ENCODE measurements at regions not wholly inside any gene's neighbourhood (a gene's known extent, or its start where the extent isn't known, plus 50 kb on each side); places are given as distances from the start of the nearest gene placed in this dataset.
A peak's percentile ranks its signal among the peaks of the same experiment; 100 is the strongest.

DNA sequence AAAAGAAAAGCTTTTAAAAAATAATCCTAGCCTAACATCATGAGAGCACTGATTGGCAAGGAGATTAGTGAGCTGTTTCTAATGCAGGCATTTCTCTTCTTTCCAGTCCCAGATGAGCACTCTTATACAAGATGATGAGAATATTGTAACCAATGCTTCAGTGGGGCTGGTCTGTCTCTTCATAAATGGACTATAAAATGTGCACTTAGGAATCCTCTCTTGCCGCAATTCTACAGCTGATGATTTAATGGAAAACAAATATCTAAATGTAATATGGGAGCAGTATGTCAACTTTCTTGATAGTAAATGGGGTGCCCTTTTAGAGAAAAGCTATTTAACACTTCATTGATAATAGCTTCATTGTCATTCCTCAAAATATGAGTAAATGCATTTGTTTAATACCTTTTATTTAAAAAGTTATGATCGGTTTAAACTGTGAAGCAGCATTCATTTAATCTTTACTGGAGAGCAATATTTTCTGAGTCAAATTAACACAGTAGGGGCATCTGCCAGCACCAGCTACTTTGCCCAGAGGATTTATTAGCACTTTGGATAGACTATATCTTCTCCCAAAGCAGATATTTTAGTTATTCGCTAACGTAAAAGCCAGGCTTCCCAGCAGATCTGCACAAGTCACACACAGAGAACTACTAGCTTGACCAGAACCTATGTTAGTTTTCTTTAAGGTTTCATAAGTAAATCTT lies 985.9 kb downstream of the DIPK2A start:
- no peak for TF ChIP-seq MXI1 (conservative IDR thresholded peaks at IDR 0.05; ENCODE audit: poor library complexity, severe bottlenecking)
- peak; percentile 50 for TF ChIP-seq EP300 (conservative IDR thresholded peaks at IDR 0.05; ENCODE audit: poor library complexity, severe bottlenecking)
- peak; percentile 33 for TF ChIP-seq POLR2AphosphoS5 (IDR thresholded peaks at IDR 0.05)
- no peak for TF ChIP-seq RAD21 (conservative IDR thresholded peaks at IDR 0.05)
- TF ChIP-seq, protein P1, sequence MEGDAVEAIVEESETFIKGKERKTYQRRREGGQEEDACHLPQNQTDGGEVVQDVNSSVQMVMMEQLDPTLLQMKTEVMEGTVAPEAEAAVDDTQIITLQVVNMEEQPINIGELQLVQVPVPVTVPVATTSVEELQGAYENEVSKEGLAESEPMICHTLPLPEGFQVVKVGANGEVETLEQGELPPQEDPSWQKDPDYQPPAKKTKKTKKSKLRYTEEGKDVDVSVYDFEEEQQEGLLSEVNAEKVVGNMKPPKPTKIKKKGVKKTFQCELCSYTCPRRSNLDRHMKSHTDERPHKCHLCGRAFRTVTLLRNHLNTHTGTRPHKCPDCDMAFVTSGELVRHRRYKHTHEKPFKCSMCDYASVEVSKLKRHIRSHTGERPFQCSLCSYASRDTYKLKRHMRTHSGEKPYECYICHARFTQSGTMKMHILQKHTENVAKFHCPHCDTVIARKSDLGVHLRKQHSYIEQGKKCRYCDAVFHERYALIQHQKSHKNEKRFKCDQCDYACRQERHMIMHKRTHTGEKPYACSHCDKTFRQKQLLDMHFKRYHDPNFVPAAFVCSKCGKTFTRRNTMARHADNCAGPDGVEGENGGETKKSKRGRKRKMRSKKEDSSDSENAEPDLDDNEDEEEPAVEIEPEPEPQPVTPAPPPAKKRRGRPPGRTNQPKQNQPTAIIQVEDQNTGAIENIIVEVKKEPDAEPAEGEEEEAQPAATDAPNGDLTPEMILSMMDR (IDR thresholded peaks at IDR 0.05; ENCODE audit: poor library complexity, severe bottlenecking) = no peak
- peak; percentile 64 for TF ChIP-seq REST (IDR thresholded peaks at IDR 0.05; ENCODE audit: borderline replicate concordance)
- no peak for TF ChIP-seq SMC3 (conservative IDR thresholded peaks at IDR 0.05; ENCODE audit: poor library complexity)
- TF ChIP-seq TAF1 (IDR thresholded peaks at IDR 0.05; ENCODE audit: low read depth) = no peak
- no peak for TF ChIP-seq EZH2 (IDR thresholded peaks at IDR 0.05; ENCODE audit: borderline replicate concordance, insufficient read depth, low read length, poor library complexity, severe bottlenecking)
- H3F3A ChIP-seq (ENCODE audit: insufficient read depth, low read length, poor library complexity, severe bottlenecking) = no peaks in the 10 kb centered on the region
- no peak overlapping the region for H2AFZ ChIP-seq (ENCODE audit: low read depth, low read length)
- H3K4me2 ChIP-seq (ENCODE audit: low read length) = peak overlapping the region; percentile 17
- H3K4me3 ChIP-seq (ENCODE audit: low read length) = no peak overlapping the region
- H3K9ac ChIP-seq (ENCODE audit: low read length) = no peak overlapping the region
- H3K27me3 ChIP-seq (ENCODE audit: insufficient read depth, low read depth, low read length) = no peaks in the 10 kb centered on the region
- no peak overlapping the region for H3K27ac ChIP-seq (ENCODE audit: low read length)
- H4K20me1 ChIP-seq (ENCODE audit: insufficient read depth) = no peaks in the 10 kb centered on the region
- no peaks in the 10 kb centered on the region for H3K9me3 ChIP-seq (ENCODE audit: low read length)
- H3K79me2 ChIP-seq (replicated peaks; ENCODE audit: insufficient read depth, low read length) = no peaks in the 10 kb centered on the region
- H3K36me3 ChIP-seq (ENCODE audit: insufficient read depth, low read length) = no peaks in the 10 kb centered on the region
- no peaks in the 10 kb centered on the region for H3K9me2 ChIP-seq (ENCODE audit: insufficient read depth, low read length)

- Histone ChIP-seq H3K36me3 (ENCODE audit: insufficient read depth, low read length) (no peaks in the 10 kb centered on the region), H3K9me3 (ENCODE audit: low read length) (no peaks in the 10 kb centered on the region), H3F3A (ENCODE audit: insufficient read depth, low read length, poor library complexity, severe bottlenecking) (no peaks in the 10 kb centered on the region), H3K4me3 (ENCODE audit: low read length) (no peak overlapping the region), H3K27ac (ENCODE audit: low read length) (no peak overlapping the region), H3K9me2 (ENCODE audit: insufficient read depth, low read length) (no peaks in the 10 kb centered on the region), H3K9ac (ENCODE audit: low read length) (no peak overlapping the region), H3K79me2 (replicated peaks; ENCODE audit: insufficient read depth, low read length) (no peaks in the 10 kb centered on the region), H2AFZ (ENCODE audit: low read depth, low read length) (no peak overlapping the region), H4K20me1 (ENCODE audit: insufficient read depth) (no peaks in the 10 kb centered on the region), H3K4me2 (ENCODE audit: low read length) (no peak overlapping the region), H3K27me3 (ENCODE audit: insufficient read depth, low read depth, low read length) (no peaks in the 10 kb centered on the region)
- TF ChIP-seq TAF1 (IDR thresholded peaks at IDR 0.05; ENCODE audit: low read depth) = no peak
Observed at GRCh38 chr3:144963810-144964209, 992.2 kb downstream of the DIPK2A start.
